ENCODE measurements at regions not wholly inside any gene's neighbourhood (a gene's known extent, or its start where the extent isn't known, plus 50 kb on each side); places are given as distances from the start of the nearest gene placed in this dataset.
A peak's percentile ranks its signal among the peaks of the same experiment; 100 is the strongest.

DNA sequence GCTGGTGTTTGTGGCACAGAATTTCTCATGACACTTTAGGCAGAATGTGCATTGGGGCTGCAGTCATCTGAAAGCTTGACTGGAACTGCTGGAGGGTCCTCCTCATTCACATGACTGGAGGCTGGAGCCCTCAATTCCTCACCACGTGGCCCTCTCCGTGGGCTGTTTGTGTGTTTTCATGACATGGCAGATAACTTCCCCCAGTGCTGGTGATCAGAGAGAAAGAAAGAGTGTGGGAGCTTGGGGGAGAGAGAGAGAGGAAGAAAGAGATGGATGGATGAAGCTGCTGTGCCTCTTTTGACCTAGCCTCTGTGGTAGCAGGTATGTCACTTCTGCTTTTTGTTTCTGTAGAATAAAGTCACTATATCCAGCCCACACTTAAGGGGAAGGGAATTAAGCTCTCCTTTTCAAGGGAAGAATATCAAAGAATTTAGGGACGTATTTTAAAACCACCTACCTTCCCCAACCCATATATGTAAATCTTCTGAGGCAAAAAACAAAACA, 169.6 kb upstream of the IL12A start:
- no peaks in the 10 kb centered on the region for H3K9me3 ChIP-seq (ENCODE audit: control insufficient read depth, insufficient read depth, low read depth, low read length)
- H3K4me3 ChIP-seq (ENCODE audit: low read depth, low read length), result no peak overlapping the region
- H3K27ac ChIP-seq (ENCODE audit: extremely low read depth, low read depth, low read length), result no peak overlapping the region
- no peaks in the 10 kb centered on the region for H3K36me3 ChIP-seq (ENCODE audit: control insufficient read depth in 2 of 2, insufficient read depth in 1 of 2, low read length in 2 of 2)
- ChIA-PET CTCF (interaction anchor here (0.9 to 2.1 kb wide), 5 partner anchors 9 to 187 kb away, joined by 3 to 9 read pairs (median 6); no protein-coding TSS in a partner anchor), POLR2A (no interaction called here)
- peaks cover 13% of the 10 kb centered on the region for H3K4me1 ChIP-seq (ENCODE audit: control insufficient read depth, insufficient read depth, low read length)
- TF ChIP-seq EGR2 (tag by site-specific recombination; IDR thresholded peaks at IDR 0.05; ENCODE audit: low read depth) (peak; percentile 83), FEZF1 (tag by site-specific recombination; IDR thresholded peaks at IDR 0.05) (0 out of 2 replicates have a peak, but pooled peaks have one; percentile 8), ZFHX2 (tag by site-specific recombination; conservative IDR thresholded peaks at IDR 0.05) (peak; percentile 73), ZNF394 (tag by site-specific recombination; IDR thresholded peaks at IDR 0.05; ENCODE audit: borderline replicate concordance) (no peak)

DNA sequence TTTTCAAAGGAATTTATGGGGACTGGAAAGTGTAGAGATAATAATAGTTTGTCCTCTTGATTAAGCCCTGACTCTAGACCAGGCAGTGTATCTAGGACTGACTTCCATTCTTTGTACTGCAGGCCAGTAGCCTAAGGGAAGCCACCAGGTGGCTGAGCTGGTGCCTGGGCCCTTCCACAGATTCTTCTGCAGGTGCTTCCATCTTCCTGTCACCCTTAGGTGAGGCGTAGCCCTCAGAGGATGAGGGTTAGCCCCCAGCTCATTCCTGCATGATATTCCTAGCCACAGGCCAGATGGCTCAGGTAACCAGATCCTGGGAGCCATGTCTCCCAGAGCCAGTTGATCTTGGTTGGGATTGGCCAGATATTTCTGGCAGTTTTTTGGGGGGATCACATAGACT, 169.0 kb upstream of the IL12A start:
- H3K36me3 ChIP-seq (ENCODE audit: control insufficient read depth in 2 of 2, insufficient read depth in 1 of 2, low read length in 2 of 2), result no peaks in the 10 kb centered on the region
- CTCF ChIA-PET, result interaction anchor here (0.9 to 2.1 kb wide), 3 partner anchors 9 to 66 kb away, joined by 3 to 9 read pairs (median 6); no protein-coding TSS in a partner anchor
- POLR2A ChIA-PET, result no interaction called here
- H3K4me1 ChIP-seq (ENCODE audit: control insufficient read depth, insufficient read depth, low read length), result peaks cover 18% of the 10 kb centered on the region
- no peaks in the 10 kb centered on the region for H3K9me3 ChIP-seq (ENCODE audit: control insufficient read depth, insufficient read depth, low read depth, low read length)
- no peak for TF ChIP-seq ZNF747 (tag by site-specific recombination; IDR thresholded peaks at IDR 0.05)
- no peak for TF ChIP-seq ZNF776 (tag by site-specific recombination; IDR thresholded peaks at IDR 0.05; ENCODE audit: borderline replicate concordance)
- no peak for TF ChIP-seq ZSCAN16 (tag by site-specific recombination; IDR thresholded peaks at IDR 0.05)
- no peak for TF ChIP-seq HOXC10 (CRISPR knock-in tag; IDR thresholded peaks at IDR 0.05)
- no peak for TF ChIP-seq PRDM1 (tag by site-specific recombination; IDR thresholded peaks at IDR 0.05)
- TF ChIP-seq ZNF112 (tag by site-specific recombination; IDR thresholded peaks at IDR 0.05), result no peak
- no peak for TF ChIP-seq MEIS1 (CRISPR knock-in tag; IDR thresholded peaks at IDR 0.05; ENCODE audit: borderline replicate concordance)
- TF ChIP-seq ZNF324 (tag by site-specific recombination; IDR thresholded peaks at IDR 0.05), result no peak
- TF ChIP-seq ZNF843 (tag by site-specific recombination; IDR thresholded peaks at IDR 0.05), result no peak
- no peak for TF ChIP-seq ZNF473 (tag by site-specific recombination; IDR thresholded peaks at IDR 0.05)
- TF ChIP-seq ZNF521 (tag by site-specific recombination; IDR thresholded peaks at IDR 0.05), result no peak
- TF ChIP-seq, protein P1, sequence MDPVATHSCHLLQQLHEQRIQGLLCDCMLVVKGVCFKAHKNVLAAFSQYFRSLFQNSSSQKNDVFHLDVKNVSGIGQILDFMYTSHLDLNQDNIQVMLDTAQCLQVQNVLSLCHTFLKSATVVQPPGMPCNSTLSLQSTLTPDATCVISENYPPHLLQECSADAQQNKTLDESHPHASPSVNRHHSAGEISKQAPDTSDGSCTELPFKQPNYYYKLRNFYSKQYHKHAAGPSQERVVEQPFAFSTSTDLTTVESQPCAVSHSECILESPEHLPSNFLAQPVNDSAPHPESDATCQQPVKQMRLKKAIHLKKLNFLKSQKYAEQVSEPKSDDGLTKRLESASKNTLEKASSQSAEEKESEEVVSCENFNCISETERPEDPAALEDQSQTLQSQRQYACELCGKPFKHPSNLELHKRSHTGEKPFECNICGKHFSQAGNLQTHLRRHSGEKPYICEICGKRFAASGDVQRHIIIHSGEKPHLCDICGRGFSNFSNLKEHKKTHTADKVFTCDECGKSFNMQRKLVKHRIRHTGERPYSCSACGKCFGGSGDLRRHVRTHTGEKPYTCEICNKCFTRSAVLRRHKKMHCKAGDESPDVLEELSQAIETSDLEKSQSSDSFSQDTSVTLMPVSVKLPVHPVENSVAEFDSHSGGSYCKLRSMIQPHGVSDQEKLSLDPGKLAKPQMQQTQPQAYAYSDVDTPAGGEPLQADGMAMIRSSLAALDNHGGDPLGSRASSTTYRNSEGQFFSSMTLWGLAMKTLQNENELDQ (tag by site-specific recombination; IDR thresholded peaks at IDR 0.05; ENCODE audit: low read depth), result no peak
- TF ChIP-seq FEZF1 (tag by site-specific recombination; IDR thresholded peaks at IDR 0.05), result no peak
- no peak for TF ChIP-seq ZBTB21 (tag by site-specific recombination; IDR thresholded peaks at IDR 0.05)
- TF ChIP-seq ZNF214 (tag by site-specific recombination; IDR thresholded peaks at IDR 0.05; ENCODE audit: borderline replicate concordance), result no peak
- H3K4me3 ChIP-seq (ENCODE audit: low read depth, low read length), result no peak overlapping the region
- H3K27ac ChIP-seq (ENCODE audit: extremely low read depth, low read depth, low read length), result no peak overlapping the region

DNA sequence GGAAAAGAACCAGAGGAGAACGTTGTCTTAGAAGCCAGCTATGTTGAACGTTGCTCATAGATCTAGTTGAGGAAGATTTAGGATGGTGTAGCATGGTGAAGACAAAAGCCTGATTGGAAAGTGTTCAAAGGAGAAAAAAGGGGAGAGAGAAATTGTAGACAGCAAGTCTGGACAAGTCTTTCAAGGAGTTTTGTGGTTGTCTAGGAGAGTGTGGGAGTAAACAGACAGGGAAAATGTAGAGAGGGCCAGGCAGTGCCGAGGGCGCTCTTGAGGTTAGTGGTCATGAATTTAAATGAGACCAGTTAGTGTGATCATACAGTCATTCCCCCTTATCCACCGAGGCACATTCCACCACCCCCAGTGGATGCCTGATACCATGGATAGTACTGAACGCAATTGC, 167.5 kb upstream of the IL12A start:
- POLR2A ChIA-PET, result no interaction called here
- Histone ChIP-seq H3K36me3 (ENCODE audit: control insufficient read depth in 2 of 2, insufficient read depth in 1 of 2, low read length in 2 of 2) (no peaks in the 10 kb centered on the region), H3K9me3 (ENCODE audit: control insufficient read depth, insufficient read depth, low read depth, low read length) (no peaks in the 10 kb centered on the region), H3K4me3 (ENCODE audit: low read depth, low read length) (no peak overlapping the region), H3K4me1 (ENCODE audit: control insufficient read depth, insufficient read depth, low read length) (peaks cover 18% of the 10 kb centered on the region), H3K27ac (ENCODE audit: extremely low read depth, low read depth, low read length) (0 out of 2 replicates have a peak overlapping the region, but pooled peaks have one; percentile 40)
- CTCF ChIA-PET, result interaction anchor here (0.6 to 0.9 kb wide), 3 partner anchors 16 to 212 kb away, joined by 3 to 5 read pairs (median 4); no protein-coding TSS in a partner anchor
- TF ChIP-seq MZF1 (tag by site-specific recombination; IDR thresholded peaks at IDR 0.05; ENCODE audit: borderline replicate concordance) (0 out of 2 replicates have a peak, but pooled peaks have one; percentile 31), KLF1 (tag by site-specific recombination; IDR thresholded peaks at IDR 0.05) (no peak), REPIN1 (tag by site-specific recombination; IDR thresholded peaks at IDR 0.05; ENCODE audit: low read depth) (no peak), ZFHX2 (tag by site-specific recombination; conservative IDR thresholded peaks at IDR 0.05) (peak; percentile 62)
- TF ChIP-seq, protein P2, sequence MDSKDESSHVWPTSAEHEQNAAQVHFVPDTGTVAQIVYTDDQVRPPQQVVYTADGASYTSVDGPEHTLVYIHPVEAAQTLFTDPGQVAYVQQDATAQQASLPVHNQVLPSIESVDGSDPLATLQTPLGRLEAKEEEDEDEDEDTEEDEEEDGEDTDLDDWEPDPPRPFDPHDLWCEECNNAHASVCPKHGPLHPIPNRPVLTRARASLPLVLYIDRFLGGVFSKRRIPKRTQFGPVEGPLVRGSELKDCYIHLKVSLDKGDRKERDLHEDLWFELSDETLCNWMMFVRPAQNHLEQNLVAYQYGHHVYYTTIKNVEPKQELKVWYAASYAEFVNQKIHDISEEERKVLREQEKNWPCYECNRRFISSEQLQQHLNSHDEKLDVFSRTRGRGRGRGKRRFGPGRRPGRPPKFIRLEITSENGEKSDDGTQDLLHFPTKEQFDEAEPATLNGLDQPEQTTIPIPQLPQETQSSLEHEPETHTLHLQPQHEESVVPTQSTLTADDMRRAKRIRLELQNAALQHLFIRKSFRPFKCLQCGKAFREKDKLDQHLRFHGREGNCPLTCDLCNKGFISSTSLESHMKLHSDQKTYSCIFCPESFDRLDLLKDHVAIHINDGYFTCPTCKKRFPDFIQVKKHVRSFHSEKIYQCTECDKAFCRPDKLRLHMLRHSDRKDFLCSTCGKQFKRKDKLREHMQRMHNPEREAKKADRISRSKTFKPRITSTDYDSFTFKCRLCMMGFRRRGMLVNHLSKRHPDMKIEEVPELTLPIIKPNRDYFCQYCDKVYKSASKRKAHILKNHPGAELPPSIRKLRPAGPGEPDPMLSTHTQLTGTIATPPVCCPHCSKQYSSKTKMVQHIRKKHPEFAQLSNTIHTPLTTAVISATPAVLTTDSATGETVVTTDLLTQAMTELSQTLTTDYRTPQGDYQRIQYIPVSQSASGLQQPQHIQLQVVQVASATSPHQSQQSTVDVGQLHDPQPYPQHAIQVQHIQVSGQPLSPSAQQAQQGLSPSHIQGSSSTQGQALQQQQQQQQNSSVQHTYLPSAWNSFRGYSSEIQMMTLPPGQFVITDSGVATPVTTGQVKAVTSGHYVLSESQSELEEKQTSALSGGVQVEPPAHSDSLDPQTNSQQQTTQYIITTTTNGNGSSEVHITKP (tag by site-specific recombination; IDR thresholded peaks at IDR 0.05), result peak; percentile 65
- TF ChIP-seq, protein P3, sequence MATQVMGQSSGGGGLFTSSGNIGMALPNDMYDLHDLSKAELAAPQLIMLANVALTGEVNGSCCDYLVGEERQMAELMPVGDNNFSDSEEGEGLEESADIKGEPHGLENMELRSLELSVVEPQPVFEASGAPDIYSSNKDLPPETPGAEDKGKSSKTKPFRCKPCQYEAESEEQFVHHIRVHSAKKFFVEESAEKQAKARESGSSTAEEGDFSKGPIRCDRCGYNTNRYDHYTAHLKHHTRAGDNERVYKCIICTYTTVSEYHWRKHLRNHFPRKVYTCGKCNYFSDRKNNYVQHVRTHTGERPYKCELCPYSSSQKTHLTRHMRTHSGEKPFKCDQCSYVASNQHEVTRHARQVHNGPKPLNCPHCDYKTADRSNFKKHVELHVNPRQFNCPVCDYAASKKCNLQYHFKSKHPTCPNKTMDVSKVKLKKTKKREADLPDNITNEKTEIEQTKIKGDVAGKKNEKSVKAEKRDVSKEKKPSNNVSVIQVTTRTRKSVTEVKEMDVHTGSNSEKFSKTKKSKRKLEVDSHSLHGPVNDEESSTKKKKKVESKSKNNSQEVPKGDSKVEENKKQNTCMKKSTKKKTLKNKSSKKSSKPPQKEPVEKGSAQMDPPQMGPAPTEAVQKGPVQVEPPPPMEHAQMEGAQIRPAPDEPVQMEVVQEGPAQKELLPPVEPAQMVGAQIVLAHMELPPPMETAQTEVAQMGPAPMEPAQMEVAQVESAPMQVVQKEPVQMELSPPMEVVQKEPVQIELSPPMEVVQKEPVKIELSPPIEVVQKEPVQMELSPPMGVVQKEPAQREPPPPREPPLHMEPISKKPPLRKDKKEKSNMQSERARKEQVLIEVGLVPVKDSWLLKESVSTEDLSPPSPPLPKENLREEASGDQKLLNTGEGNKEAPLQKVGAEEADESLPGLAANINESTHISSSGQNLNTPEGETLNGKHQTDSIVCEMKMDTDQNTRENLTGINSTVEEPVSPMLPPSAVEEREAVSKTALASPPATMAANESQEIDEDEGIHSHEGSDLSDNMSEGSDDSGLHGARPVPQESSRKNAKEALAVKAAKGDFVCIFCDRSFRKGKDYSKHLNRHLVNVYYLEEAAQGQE (tag by site-specific recombination; IDR thresholded peaks at IDR 0.05), result peak; percentile 58; the same call in 1 of the 2 replicates

Data from HEK293 (cell line).